ENCODE measurements at regions not wholly inside any gene's neighbourhood (a gene's known extent, or its start where the extent isn't known, plus 50 kb on each side); places are given as distances from the start of the nearest gene placed in this dataset.

DNA sequence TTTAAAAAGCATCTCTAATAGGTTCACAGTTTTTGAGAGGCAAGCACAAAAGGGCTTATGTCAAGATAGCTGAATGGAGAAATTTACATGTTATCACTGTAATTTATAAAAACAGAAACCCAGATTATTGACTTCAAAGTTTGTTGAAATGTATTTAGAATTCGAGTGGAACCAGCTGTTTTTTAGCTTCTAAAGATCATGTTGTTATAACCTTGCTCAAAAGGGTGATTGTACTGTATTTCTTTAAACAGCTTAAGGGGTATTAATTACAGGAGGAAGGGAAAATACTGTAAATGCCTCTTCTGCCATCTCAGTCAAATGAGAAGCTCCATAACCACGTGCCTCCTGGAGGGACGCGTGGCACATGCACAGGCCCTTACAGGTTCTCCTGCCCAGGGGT is 156.2 kb upstream of the MGMT start:
- no peak for TF ChIP-seq CTCF (IDR thresholded peaks at IDR 0.05; ENCODE audit: extremely low read depth, insufficient read depth, missing control alignments)
- DNase-seq (ENCODE audit: low spot score), result no peak
- in situ Hi-C loops (cut with MboI; ENCODE audit: low pct_unique_long_range_greater_than_20kb, low sequenced_read_pairs, unreplicated experiment), result no loop called here

GRCh38 chr10:129319934-129320333 is 147.1 kb upstream of the MGMT start:
- no peak for TF ChIP-seq CTCF (IDR thresholded peaks at IDR 0.05; ENCODE audit: extremely low read depth, insufficient read depth, missing control alignments)
- no peak for DNase-seq (ENCODE audit: low spot score)
- in situ Hi-C loops (cut with MboI; ENCODE audit: low pct_unique_long_range_greater_than_20kb, low sequenced_read_pairs, unreplicated experiment), result no loop called here

DNA sequence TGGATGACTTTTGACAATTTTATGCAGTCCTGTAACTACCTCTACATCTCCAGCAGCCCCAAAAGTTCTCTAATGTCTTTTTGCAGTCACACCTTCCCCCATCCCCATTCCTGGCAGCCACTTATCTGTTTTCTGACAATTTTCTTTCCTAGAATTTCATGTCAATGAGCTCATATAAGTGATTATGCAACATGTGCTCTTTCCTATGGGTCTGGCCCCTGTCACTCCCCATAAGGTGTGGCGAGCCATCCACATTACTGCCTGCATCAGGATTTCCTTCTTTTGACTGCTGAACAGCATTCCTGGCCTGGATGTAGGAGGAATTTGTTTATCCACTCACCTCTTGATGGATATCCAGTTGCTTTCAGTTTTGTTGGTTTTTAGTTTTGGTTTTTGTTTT is 146.7 kb upstream of the MGMT start:
- no peak for TF ChIP-seq CTCF (IDR thresholded peaks at IDR 0.05; ENCODE audit: extremely low read depth, insufficient read depth, missing control alignments)
- no peak for DNase-seq (ENCODE audit: low spot score)
- in situ Hi-C loops (cut with MboI; ENCODE audit: low pct_unique_long_range_greater_than_20kb, low sequenced_read_pairs, unreplicated experiment), result no loop called here

- in situ Hi-C loops (cut with MboI; ENCODE audit: low pct_unique_long_range_greater_than_20kb, low sequenced_read_pairs, unreplicated experiment), result no loop called here
- no peak for TF ChIP-seq CTCF (IDR thresholded peaks at IDR 0.05; ENCODE audit: extremely low read depth, insufficient read depth, missing control alignments)
- DNase-seq (ENCODE audit: low spot score), result no peak
These were observed 145.3 kb upstream of the MGMT start for GRCh38 chr10:129321727-129322126.

GRCh38 chr10:129322933-129323820 is 143.9 kb upstream of the MGMT start:
- no peak for TF ChIP-seq CTCF (IDR thresholded peaks at IDR 0.05; ENCODE audit: extremely low read depth, insufficient read depth, missing control alignments)
- DNase-seq (ENCODE audit: low spot score), result no peak
- in situ Hi-C loops (cut with MboI; ENCODE audit: low pct_unique_long_range_greater_than_20kb, low sequenced_read_pairs, unreplicated experiment), result no loop called here

- TF ChIP-seq CTCF (IDR thresholded peaks at IDR 0.05; ENCODE audit: extremely low read depth, insufficient read depth, missing control alignments), result no peak
- no peak for DNase-seq (ENCODE audit: low spot score)
- in situ Hi-C loops (cut with MboI; ENCODE audit: low pct_unique_long_range_greater_than_20kb, low sequenced_read_pairs, unreplicated experiment), result no loop called here
These were observed 143.2 kb upstream of the MGMT start for GRCh38 chr10:129323879-129324278.
